Left ventricle myocardium inferior (tissue), 1 donor: ENCODE measurements at regions not wholly inside any gene's neighbourhood (a gene's known extent, or its start where the extent isn't known, plus 50 kb on each side); places are given as distances from the start of the nearest gene placed in this dataset.

Experiments used
- DNase-seq: peaks from one replicate; pipeline ENCODE4 v3.0.0-alpha.2; 2020
- H3K27ac ChIP-seq: fragments of 200-600 bp; replicated peaks from 2 replicates; pipeline ENCODE4 v1.8.0; 2021
- H3K27me3 ChIP-seq: fragments of 200-600 bp; 2 replicates; pipeline ENCODE4 v1.8.0; 2021; ENCODE audit warnings: low read depth
- H3K36me3 ChIP-seq: fragments of 200-600 bp; 2 replicates; pipeline ENCODE4 v1.8.0; 2021
- H3K4me1 ChIP-seq: fragments of 200-600 bp; 2 replicates; pipeline ENCODE4 v1.8.0; 2021
- H3K4me3 ChIP-seq: fragments of 200-600 bp; 2 replicates; pipeline ENCODE4 v1.8.0; 2021; ENCODE audit warnings: mild to moderate bottlenecking, moderate library complexity
- H3K9me3 ChIP-seq: fragments of 200-600 bp; replicated peaks from 2 replicates; pipeline ENCODE4 v1.8.0; 2021
- CTCF ChIP-seq: fragments of 200-600 bp; IDR thresholded peaks from 2 replicates; pipeline ENCODE4 v1.8.0; 2021; ENCODE audit warnings: antibody characterized with exemption, mild to moderate bottlenecking, borderline replicate concordance
- intact Hi-C: fragments of 100-400 bp; cut with micrococcal nuclease; formaldehyde crosslinking; loops from one replicate; pipeline ENCODE4 v1.11.0; 2022
- donor health status: DM: no; HTN: yes; CAD: no; lungs with severe emphysema.

- intact Hi-C loops = no loop called here
- no peak for TF ChIP-seq CTCF
- Histone ChIP-seq H3K4me1 (peaks cover 15% of the 10 kb centered on the region), H3K27me3 (no peaks in the 10 kb centered on the region), H3K27ac (peak overlapping the region; percentile 74), H3K9me3 (no peaks in the 10 kb centered on the region), H3K36me3 (no peaks in the 10 kb centered on the region), H3K4me3 (no peak overlapping the region)
- DNase-seq = no peak
These were observed 153.8 kb downstream of the PLPP3 start for GRCh38 chr1:56425494-56426037.

GRCh38 chr1:56424744-56425493, 154.4 kb downstream of the PLPP3 start:
- peak; percentile 73 for DNase-seq
- no peak for TF ChIP-seq CTCF
- Histone ChIP-seq H3K36me3 (no peaks in the 10 kb centered on the region), H3K27me3 (no peaks in the 10 kb centered on the region), H3K9me3 (no peaks in the 10 kb centered on the region), H3K27ac (peak overlapping the region; percentile 74), H3K4me1 (peaks cover 15% of the 10 kb centered on the region), H3K4me3 (no peak overlapping the region)
- intact Hi-C loops = no loop called here

GRCh38 chr1:56423716-56424115, 155.6 kb downstream of the PLPP3 start:
- no peak overlapping the region for H3K27ac ChIP-seq
- H3K4me1 ChIP-seq = peaks cover 23% of the 10 kb centered on the region
- H3K27me3 ChIP-seq = no peaks in the 10 kb centered on the region
- no peak for DNase-seq
- intact Hi-C loops = no loop called here
- no peak overlapping the region for H3K4me3 ChIP-seq
- TF ChIP-seq CTCF = no peak
- no peaks in the 10 kb centered on the region for H3K36me3 ChIP-seq
- no peaks in the 10 kb centered on the region for H3K9me3 ChIP-seq

GRCh38 chr1:56418151-56418631, 161.2 kb downstream of the PLPP3 start:
- Histone ChIP-seq H3K27me3 (no peaks in the 10 kb centered on the region), H3K36me3 (no peaks in the 10 kb centered on the region), H3K4me1 (peaks cover 32% of the 10 kb centered on the region), H3K4me3 (no peak overlapping the region), H3K9me3 (no peaks in the 10 kb centered on the region), H3K27ac (peak overlapping the region; percentile 62)
- intact Hi-C loops = no loop called here
- no peak for TF ChIP-seq CTCF
- no peak for DNase-seq

GRCh38 chr1:56417646-56418045, 161.7 kb downstream of the PLPP3 start:
- H3K4me1 ChIP-seq = peaks cover 34% of the 10 kb centered on the region
- no peak for DNase-seq
- no peaks in the 10 kb centered on the region for H3K9me3 ChIP-seq
- H3K27me3 ChIP-seq = no peaks in the 10 kb centered on the region
- H3K27ac ChIP-seq = peak overlapping the region; percentile 62
- H3K36me3 ChIP-seq = no peaks in the 10 kb centered on the region
- TF ChIP-seq CTCF = no peak
- H3K4me3 ChIP-seq = no peak overlapping the region
- intact Hi-C loops = no loop called here
